WERI-Rb-1 (cell line): ENCODE measurements at regions not wholly inside any gene's neighbourhood (a gene's known extent, or its start where the extent isn't known, plus 50 kb on each side); places are given as distances from the start of the nearest gene placed in this dataset.

Source experiments
- DNase-seq: peaks from one replicate; pipeline ENCODE4 v3.0.0-alpha.2; 2020
- H3K27ac ChIP-seq: fragments of 250-450 bp; sonication (Bioruptor Pico); 2 replicates; pipeline ENCODE4 v1.5.1; 2020; ENCODE audit warnings: mild to moderate bottlenecking, moderate library complexity
- H3K27me3 ChIP-seq: fragments of 250-450 bp; sonication (Bioruptor Pico); 2 replicates; pipeline ENCODE4 v1.5.1; 2021; ENCODE audit warnings: mild to moderate bottlenecking, low read depth, moderate library complexity; ENCODE audit not compliant: insufficient read depth, severe bottlenecking
- H3K36me3 ChIP-seq: fragments of 250-450 bp; sonication (Bioruptor Pico); 2 replicates; pipeline ENCODE4 v1.5.1; 2020; ENCODE audit warnings: mild to moderate bottlenecking, moderate library complexity
- H3K4me3 ChIP-seq: 2 replicates; pipeline ENCODE4 v1.5.1; 2011; ENCODE audit warnings: low read depth, mild to moderate bottlenecking, control low read depth, low read length
- H3K9me3 ChIP-seq: fragments of 250-450 bp; sonication (Bioruptor Pico); 2 replicates; pipeline ENCODE4 v1.5.1; 2021; ENCODE audit warnings: mild to moderate bottlenecking, moderate library complexity; ENCODE audit not compliant: severe bottlenecking
- TF ChIP-seq, protein P1 (sequence below): IDR thresholded peaks from 2 replicates; pipeline ENCODE4 v1.5.1; 2011; ENCODE audit warnings: low read depth, mild to moderate bottlenecking, control low read depth, inconsistent platforms, low read length

DNA sequence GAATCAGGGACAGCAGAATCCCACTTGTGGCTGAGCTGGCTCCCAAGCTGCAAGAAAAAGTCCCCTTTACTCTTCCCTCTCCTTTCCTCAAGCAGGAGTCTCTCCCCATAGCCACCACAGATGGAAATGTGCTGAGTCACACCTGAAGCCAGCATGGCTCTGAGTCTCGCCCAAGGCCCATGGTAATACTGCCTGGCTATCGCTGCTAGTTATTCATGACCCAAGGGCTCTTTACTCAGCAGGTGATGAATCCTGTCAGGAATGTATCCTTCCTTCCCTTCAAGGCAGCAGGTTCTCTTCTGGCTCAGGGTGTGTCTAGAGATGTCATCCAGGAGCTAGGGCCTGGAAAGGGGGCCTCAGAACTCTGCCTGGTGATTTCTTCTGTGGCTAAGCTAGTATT lies 403.3 kb upstream of the PTPRD start:
- Histone ChIP-seq H3K27me3 (no peaks in the 10 kb centered on the region), H3K36me3 (no peaks in the 10 kb centered on the region), H3K9me3 (no peaks in the 10 kb centered on the region), H3K27ac (no peak overlapping the region), H3K4me3 (no peak overlapping the region)
- no peak for DNase-seq
- TF ChIP-seq, protein P1, sequence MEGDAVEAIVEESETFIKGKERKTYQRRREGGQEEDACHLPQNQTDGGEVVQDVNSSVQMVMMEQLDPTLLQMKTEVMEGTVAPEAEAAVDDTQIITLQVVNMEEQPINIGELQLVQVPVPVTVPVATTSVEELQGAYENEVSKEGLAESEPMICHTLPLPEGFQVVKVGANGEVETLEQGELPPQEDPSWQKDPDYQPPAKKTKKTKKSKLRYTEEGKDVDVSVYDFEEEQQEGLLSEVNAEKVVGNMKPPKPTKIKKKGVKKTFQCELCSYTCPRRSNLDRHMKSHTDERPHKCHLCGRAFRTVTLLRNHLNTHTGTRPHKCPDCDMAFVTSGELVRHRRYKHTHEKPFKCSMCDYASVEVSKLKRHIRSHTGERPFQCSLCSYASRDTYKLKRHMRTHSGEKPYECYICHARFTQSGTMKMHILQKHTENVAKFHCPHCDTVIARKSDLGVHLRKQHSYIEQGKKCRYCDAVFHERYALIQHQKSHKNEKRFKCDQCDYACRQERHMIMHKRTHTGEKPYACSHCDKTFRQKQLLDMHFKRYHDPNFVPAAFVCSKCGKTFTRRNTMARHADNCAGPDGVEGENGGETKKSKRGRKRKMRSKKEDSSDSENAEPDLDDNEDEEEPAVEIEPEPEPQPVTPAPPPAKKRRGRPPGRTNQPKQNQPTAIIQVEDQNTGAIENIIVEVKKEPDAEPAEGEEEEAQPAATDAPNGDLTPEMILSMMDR = no peak

DNA sequence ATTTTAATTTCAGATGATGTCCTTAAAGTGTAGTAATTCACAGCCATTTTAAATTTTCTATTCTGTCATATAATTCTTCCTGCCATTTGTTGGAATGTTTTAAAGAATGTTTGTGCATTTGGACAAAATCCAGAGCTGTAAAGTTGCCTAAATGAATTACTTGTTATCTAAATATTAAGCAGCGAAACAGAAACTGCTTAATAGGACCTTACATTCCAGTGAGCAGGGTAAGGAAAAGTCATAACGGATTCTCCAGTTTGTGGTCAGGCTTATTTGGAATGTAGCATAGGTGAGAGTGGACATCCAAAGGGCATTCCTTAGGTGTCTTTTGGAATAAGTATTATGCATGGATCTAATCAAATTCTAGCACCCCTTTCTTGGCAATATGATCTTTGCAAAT lies 410.4 kb upstream of the PTPRD start:
- H3K9me3 ChIP-seq = no peaks in the 10 kb centered on the region
- no peak overlapping the region for H3K4me3 ChIP-seq
- H3K36me3 ChIP-seq = no peaks in the 10 kb centered on the region
- no peak overlapping the region for H3K27ac ChIP-seq
- no peak for DNase-seq
- TF ChIP-seq, protein P1 = no peak
- no peaks in the 10 kb centered on the region for H3K27me3 ChIP-seq

GRCh38 chr9:11025775-11026174 lies 413.0 kb upstream of the PTPRD start:
- no peak overlapping the region for H3K27ac ChIP-seq
- no peak for DNase-seq
- H3K9me3 ChIP-seq = no peaks in the 10 kb centered on the region
- no peak overlapping the region for H3K4me3 ChIP-seq
- no peaks in the 10 kb centered on the region for H3K27me3 ChIP-seq
- no peaks in the 10 kb centered on the region for H3K36me3 ChIP-seq
- TF ChIP-seq, protein P1 = no peak

DNA sequence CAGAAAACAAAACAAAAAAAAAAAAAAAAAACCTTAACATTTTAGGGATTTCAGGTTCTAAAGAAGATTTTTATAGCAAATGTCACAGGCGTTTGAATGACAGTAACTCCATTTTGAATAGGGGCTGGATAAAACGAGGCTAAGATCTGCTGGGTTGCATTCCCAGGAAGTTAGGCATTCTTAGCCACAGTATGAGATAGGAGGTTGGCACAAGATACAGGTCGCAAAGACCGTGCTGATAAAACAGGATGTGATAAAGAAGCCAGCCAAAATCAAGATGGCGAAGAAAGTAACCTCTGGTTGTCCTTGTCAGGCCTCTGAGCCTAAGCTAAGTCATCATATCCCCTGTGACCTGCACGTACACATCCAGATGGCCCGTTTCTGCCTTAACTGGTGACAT lies 425.6 kb upstream of the PTPRD start:
- no peak overlapping the region for H3K27ac ChIP-seq
- no peaks in the 10 kb centered on the region for H3K36me3 ChIP-seq
- TF ChIP-seq, protein P1 = no peak
- DNase-seq = no peak
- no peaks in the 10 kb centered on the region for H3K27me3 ChIP-seq
- no peak overlapping the region for H3K4me3 ChIP-seq
- H3K9me3 ChIP-seq = no peaks in the 10 kb centered on the region

- TF ChIP-seq, protein P1 = no peak
- H3K36me3 ChIP-seq = no peaks in the 10 kb centered on the region
- DNase-seq = no peak
Observed at GRCh38 chr9:11039006-11039405, 426.2 kb upstream of the PTPRD start.

DNA sequence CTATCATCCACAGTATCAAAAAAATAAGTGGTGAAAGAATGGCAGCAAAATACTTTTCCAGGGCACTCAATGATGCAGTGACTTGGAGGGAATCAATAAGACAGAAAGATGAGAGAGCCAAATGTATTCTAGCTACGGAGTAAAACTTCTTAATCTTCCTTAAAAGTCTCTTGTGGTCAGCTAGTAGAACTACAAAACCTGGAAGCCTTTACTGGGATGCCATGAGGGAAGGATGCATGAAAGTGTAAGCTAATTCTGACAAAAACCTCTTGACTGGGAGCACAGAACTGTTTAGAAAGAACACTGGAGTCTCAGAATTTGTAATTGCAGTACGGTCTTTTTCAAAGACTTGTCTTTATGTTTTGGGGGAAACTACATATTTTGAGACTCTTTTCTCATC lies 432.8 kb upstream of the PTPRD start:
- Histone ChIP-seq H3K9me3 (no peaks in the 10 kb centered on the region), H3K36me3 (no peaks in the 10 kb centered on the region), H3K27ac (no peak overlapping the region), H3K4me3 (no peak overlapping the region), H3K27me3 (no peaks in the 10 kb centered on the region)
- DNase-seq = no peak
- TF ChIP-seq, protein P1 = no peak

More at GRCh38 chr9:11039006-11039405, 426.2 kb upstream of the PTPRD start:
- H3K27me3 ChIP-seq = no peaks in the 10 kb centered on the region
- no peak overlapping the region for H3K4me3 ChIP-seq
- no peak overlapping the region for H3K27ac ChIP-seq
- H3K9me3 ChIP-seq = no peaks in the 10 kb centered on the region
